ENCODE measurements at regions not wholly inside any gene's neighbourhood (a gene's known extent, or its start where the extent isn't known, plus 50 kb on each side); places are given as distances from the start of the nearest gene placed in this dataset.

DNA sequence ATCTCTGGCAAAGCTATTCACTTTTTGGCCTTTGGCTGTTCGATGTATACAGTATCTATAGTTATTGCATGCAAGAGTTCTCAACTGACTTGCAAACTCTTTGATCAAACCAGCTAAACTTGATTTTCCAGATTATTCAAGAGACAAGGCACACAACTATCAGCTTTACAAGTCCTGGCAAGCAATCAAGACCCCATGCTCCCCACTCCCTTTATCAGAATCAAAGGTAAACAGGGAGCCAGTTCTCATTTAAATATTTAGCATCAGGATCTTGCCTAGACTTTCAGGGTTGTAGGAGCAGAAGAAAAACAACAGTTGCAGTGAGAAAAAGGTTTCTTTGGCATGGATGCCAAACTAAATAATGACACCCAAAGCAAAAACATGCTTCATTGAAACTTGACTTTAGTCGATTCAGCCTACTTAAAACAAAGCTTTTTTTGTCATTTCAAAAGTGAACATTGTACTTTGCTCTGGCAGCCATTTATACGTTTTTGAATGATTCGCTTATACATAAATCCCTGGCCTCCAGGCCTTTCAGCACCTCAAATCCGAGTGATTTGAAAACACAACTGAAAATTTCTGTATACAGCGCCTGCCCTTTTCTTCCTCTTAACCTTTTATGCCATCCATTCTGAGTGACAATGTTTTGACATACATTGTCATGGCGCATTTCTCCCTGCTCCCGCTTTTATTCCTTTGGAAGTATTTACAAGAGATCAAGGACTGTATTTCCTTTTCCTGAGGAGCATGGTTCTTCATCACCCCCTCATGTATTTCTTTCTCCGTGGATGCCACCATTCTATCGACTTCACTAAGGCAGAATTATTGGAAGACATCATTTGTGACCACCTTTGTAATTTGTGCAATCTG lies 340.8 kb downstream of the KLF5 start:
- Mint-ChIP-seq H3K4me1 (ENCODE audit: unreplicated experiment) (no peaks in the 10 kb centered on the region), H3K36me3 (ENCODE audit: low read depth, unreplicated experiment) (no peaks in the 10 kb centered on the region), H3K9me3 (ENCODE audit: unreplicated experiment) (no peaks in the 10 kb centered on the region), H3K4me3 (ENCODE audit: unreplicated experiment) (no peak overlapping the region), H3K27me3 (ENCODE audit: unreplicated experiment) (peaks cover 2% of the 10 kb centered on the region), H3K27ac (ENCODE audit: unreplicated experiment) (no peak overlapping the region)
- TF ChIP-seq, protein P1, sequence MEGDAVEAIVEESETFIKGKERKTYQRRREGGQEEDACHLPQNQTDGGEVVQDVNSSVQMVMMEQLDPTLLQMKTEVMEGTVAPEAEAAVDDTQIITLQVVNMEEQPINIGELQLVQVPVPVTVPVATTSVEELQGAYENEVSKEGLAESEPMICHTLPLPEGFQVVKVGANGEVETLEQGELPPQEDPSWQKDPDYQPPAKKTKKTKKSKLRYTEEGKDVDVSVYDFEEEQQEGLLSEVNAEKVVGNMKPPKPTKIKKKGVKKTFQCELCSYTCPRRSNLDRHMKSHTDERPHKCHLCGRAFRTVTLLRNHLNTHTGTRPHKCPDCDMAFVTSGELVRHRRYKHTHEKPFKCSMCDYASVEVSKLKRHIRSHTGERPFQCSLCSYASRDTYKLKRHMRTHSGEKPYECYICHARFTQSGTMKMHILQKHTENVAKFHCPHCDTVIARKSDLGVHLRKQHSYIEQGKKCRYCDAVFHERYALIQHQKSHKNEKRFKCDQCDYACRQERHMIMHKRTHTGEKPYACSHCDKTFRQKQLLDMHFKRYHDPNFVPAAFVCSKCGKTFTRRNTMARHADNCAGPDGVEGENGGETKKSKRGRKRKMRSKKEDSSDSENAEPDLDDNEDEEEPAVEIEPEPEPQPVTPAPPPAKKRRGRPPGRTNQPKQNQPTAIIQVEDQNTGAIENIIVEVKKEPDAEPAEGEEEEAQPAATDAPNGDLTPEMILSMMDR (IDR thresholded peaks at IDR 0.05; ENCODE audit: unreplicated experiment) = no peak
- no peak for DNase-seq (ENCODE audit: low spot score)

DNA sequence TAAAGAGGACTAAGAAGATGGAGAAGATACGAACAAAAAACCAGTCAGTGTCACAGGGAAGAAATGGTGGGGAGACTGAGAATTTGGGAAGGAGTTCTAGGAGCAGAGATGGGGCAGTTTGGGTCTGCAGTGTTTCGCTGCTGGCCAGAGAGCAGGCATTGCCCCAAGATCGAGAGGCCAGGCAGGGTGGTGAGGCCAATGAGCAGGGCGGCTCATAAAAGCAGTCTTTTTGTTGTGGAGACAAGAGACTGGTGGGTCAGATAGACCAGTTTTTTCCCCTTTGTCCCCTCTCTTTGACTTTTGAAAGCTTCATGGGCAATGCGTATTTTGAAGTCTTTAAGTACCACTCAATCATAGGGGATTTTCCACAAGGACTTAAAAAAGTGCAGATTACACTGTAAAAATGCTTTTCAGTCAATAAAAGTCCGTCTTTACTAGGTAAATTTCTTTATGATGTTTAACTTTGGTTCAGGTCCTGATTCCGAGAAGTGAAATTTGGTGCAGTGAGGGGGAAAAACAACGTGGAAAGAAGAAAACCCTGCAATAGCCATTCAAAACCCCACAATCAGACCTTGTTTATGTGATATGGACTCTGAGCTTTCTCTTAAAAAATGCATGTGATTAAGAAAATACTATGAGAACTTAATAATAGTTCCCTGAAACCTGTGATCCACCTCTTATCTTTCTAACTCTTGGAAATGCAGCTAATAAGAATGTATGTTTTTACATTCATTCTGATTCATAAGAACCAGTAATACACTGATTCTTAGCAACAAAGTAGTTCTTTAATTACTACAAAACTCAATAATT lies 338.9 kb downstream of the KLF5 start:
- H3K27me3 Mint-ChIP-seq (ENCODE audit: unreplicated experiment) = peaks cover 4% of the 10 kb centered on the region
- no peak for DNase-seq (ENCODE audit: low spot score)
- no peaks in the 10 kb centered on the region for H3K4me1 Mint-ChIP-seq (ENCODE audit: unreplicated experiment)
- H3K36me3 Mint-ChIP-seq (ENCODE audit: low read depth, unreplicated experiment) = no peaks in the 10 kb centered on the region
- no peak overlapping the region for H3K4me3 Mint-ChIP-seq (ENCODE audit: unreplicated experiment)
- no peaks in the 10 kb centered on the region for H3K9me3 Mint-ChIP-seq (ENCODE audit: unreplicated experiment)
- TF ChIP-seq, protein P1 (IDR thresholded peaks at IDR 0.05; ENCODE audit: unreplicated experiment) = no peak
- H3K27ac Mint-ChIP-seq (ENCODE audit: unreplicated experiment) = no peak overlapping the region

DNA sequence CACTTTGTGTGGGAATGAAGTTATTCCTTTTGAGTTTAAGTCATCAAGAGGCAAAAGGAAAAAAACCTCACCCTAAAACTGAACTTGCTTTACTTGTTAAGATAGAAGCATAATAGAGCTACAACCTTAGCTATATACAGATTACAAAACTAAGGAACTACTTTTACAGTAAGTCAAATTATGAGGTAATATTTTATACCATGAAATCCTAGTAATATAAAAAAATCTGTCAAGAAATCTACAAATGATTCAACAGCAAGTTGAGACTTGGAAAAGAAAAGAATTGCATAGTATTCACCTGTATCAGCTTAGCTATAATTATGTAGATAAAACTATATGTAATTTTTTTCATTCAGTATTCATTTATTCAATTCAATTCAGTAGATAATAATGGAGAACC lies 335.3 kb downstream of the KLF5 start:
- Mint-ChIP-seq H3K4me3 (ENCODE audit: unreplicated experiment) (no peak overlapping the region), H3K36me3 (ENCODE audit: low read depth, unreplicated experiment) (no peaks in the 10 kb centered on the region), H3K27me3 (ENCODE audit: unreplicated experiment) (peaks cover 4% of the 10 kb centered on the region), H3K27ac (ENCODE audit: unreplicated experiment) (no peak overlapping the region), H3K4me1 (ENCODE audit: unreplicated experiment) (no peaks in the 10 kb centered on the region), H3K9me3 (ENCODE audit: unreplicated experiment) (no peaks in the 10 kb centered on the region)
- TF ChIP-seq, protein P1 (IDR thresholded peaks at IDR 0.05; ENCODE audit: unreplicated experiment) = no peak
- no peak for DNase-seq (ENCODE audit: low spot score)

DNA sequence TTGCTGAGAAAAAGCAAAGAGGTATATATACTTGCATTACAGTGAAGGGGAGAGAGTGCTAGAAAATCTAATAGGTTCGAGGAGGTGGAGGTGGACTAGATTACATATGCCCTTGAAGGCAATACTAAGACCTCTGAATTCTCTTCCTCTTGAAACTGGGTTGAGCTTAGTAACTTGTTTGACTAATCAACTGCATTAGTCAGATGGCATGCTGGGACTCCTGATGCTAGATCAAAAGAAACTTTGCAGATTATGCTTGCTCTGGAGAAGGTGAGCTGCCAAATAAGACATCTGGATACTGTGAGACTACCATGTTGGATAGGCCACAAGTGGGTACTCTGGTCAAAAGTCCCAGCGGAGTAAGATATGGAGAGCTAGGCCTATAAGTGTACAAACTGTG lies 331.3 kb downstream of the KLF5 start:
- H3K4me3 Mint-ChIP-seq (ENCODE audit: unreplicated experiment) = no peak overlapping the region
- TF ChIP-seq, protein P1 (IDR thresholded peaks at IDR 0.05; ENCODE audit: unreplicated experiment) = no peak
- H3K4me1 Mint-ChIP-seq (ENCODE audit: unreplicated experiment) = no peaks in the 10 kb centered on the region
- no peak for DNase-seq (ENCODE audit: low spot score)
- H3K36me3 Mint-ChIP-seq (ENCODE audit: low read depth, unreplicated experiment) = no peaks in the 10 kb centered on the region
- no peaks in the 10 kb centered on the region for H3K9me3 Mint-ChIP-seq (ENCODE audit: unreplicated experiment)
- H3K27me3 Mint-ChIP-seq (ENCODE audit: unreplicated experiment) = peaks cover 2% of the 10 kb centered on the region
- H3K27ac Mint-ChIP-seq (ENCODE audit: unreplicated experiment) = no peak overlapping the region

DNA sequence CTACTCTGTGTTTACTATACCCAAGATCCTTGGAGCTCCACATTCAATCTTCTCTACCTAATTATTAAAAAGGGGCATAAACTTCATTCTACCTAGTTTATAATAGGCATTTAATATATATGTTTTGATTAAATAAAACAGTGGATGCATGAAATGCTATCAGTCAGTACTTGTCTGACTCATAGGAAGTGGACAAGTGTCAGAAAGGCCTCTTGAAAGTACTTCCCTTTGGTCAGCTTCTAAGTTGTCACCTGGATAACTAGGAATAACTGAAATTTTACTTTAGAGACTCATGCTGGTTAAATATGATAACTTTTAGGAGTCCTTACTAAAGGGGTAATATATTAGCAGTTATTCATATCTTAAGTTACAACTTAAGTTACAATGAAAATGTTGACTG lies 329.8 kb downstream of the KLF5 start:
- DNase-seq (ENCODE audit: low spot score) = no peak
- Mint-ChIP-seq H3K4me3 (ENCODE audit: unreplicated experiment) (no peak overlapping the region), H3K4me1 (ENCODE audit: unreplicated experiment) (no peaks in the 10 kb centered on the region), H3K9me3 (ENCODE audit: unreplicated experiment) (no peaks in the 10 kb centered on the region), H3K27me3 (ENCODE audit: unreplicated experiment) (no peaks in the 10 kb centered on the region), H3K36me3 (ENCODE audit: low read depth, unreplicated experiment) (no peaks in the 10 kb centered on the region), H3K27ac (ENCODE audit: unreplicated experiment) (no peak overlapping the region)
- TF ChIP-seq, protein P1 (IDR thresholded peaks at IDR 0.05; ENCODE audit: unreplicated experiment) = no peak

Data from endothelial cell (in vitro differentiated cells).